ENCODE measurements at regions not wholly inside any gene's neighbourhood (a gene's known extent, or its start where the extent isn't known, plus 50 kb on each side); places are given as distances from the start of the nearest gene placed in this dataset.

- no peaks in the 10 kb centered on the region for H4K20me1 ChIP-seq (ENCODE audit: insufficient read depth, low read length)
- H3K4me2 ChIP-seq (ENCODE audit: low read depth, low read length), result no peak overlapping the region
- H4K8ac ChIP-seq (ENCODE audit: low read depth in 2 of 2, low read length in 2 of 2), result no peak overlapping the region
- no peaks in the 10 kb centered on the region for H3K27me3 ChIP-seq (ENCODE audit: control insufficient read depth, insufficient read depth, low read length)
- no peak overlapping the region for H2BK15ac ChIP-seq (ENCODE audit: low read depth, low read length)
- no peak overlapping the region for H4K91ac ChIP-seq (ENCODE audit: insufficient read depth, low read depth, low read length)
- no peaks in the 10 kb centered on the region for H3K36me3 ChIP-seq (ENCODE audit: control insufficient read depth, insufficient read depth, low read length)
- H3K18ac ChIP-seq (ENCODE audit: low read depth, low read length), result no peak overlapping the region
- no peak overlapping the region for H2BK20ac ChIP-seq (ENCODE audit: low read depth, low read length)
- dilution Hi-C loops (cut with HindIII; ENCODE audit: low sequenced_read_pairs, unreplicated experiment) (no loop called here), intact Hi-C loops (cut with micrococcal nuclease) (no loop called here), in situ Hi-C loops (cut with MboI; ENCODE audit: low sequenced_read_pairs) (no loop called here)
- no peak overlapping the region for H2AK9ac ChIP-seq (replicated peaks; ENCODE audit: low read depth, low read length, poor library complexity)
- no peaks in the 10 kb centered on the region for H3K79me1 ChIP-seq (ENCODE audit: low read depth in 1 of 2, low read length in 2 of 2)
- no peak overlapping the region for H2AFZ ChIP-seq (replicated peaks; ENCODE audit: low read length, poor library complexity)
- no TSS peak for BruUV-seq (replicated peaks)
- ChIA-PET CTCF (no interaction called here), POLR2A (ENCODE audit: unreplicated experiment) (no interaction called here)
- H3K4me1 ChIP-seq (ENCODE audit: control insufficient read depth, insufficient read depth, low read length), result no peaks in the 10 kb centered on the region
- no peak overlapping the region for H3K14ac ChIP-seq (replicated peaks; ENCODE audit: low read depth, low read length)
- H2BK5ac ChIP-seq (ENCODE audit: low read depth, low read length, poor library complexity, severe bottlenecking), result no peak overlapping the region
- H3K9me3 ChIP-seq (ENCODE audit: control insufficient read depth, insufficient read depth, low read length), result peaks cover 12% of the 10 kb centered on the region; the same call in 1 of the 2 replicates
- DNase-seq, result no peak
- ATAC-seq (ENCODE audit: low read depth), result no peak
- no peak overlapping the region for H3K27ac ChIP-seq (ENCODE audit: insufficient read depth, low read length)
- H3K4me3 ChIP-seq (ENCODE audit: insufficient read depth, low read depth, low read length), result no peak overlapping the region
- no peak overlapping the region for H3K9ac ChIP-seq (ENCODE audit: low read depth, low read length)
- H2AK5ac ChIP-seq (ENCODE audit: low read depth, low read length), result no peak overlapping the region
- no peak overlapping the region for H4K5ac ChIP-seq (ENCODE audit: low read depth, low read length)
- no peak overlapping the region for H2BK120ac ChIP-seq (ENCODE audit: low read depth, low read length)
- TF ChIP-seq USF2 (IDR thresholded peaks at IDR 0.05; ENCODE audit: low read depth, low read length), result no peak
- no peak for TF ChIP-seq RAD21 (IDR thresholded peaks at IDR 0.05; ENCODE audit: low read length)
- no peak for TF ChIP-seq CTCF (conservative IDR thresholded peaks at IDR 0.05; ENCODE audit: low read depth, low read length)
- no peak for TF ChIP-seq FOS (IDR thresholded peaks at IDR 0.05; ENCODE audit: low read depth, low read length)
- no peak for TF ChIP-seq MAZ (IDR thresholded peaks at IDR 0.05; ENCODE audit: borderline replicate concordance, low read depth, low read length)
- no peak for TF ChIP-seq MAFK (IDR thresholded peaks at IDR 0.05; ENCODE audit: low read depth, low read length)
- no peak overlapping the region for H3K4ac ChIP-seq (ENCODE audit: low read depth, low read length)
- no peak overlapping the region for H3K23ac ChIP-seq (ENCODE audit: low read depth, low read length)
- WGBS, 2 experiments (ENCODE audit: extremely low coverage in 2 of 2, insufficient read length in 1 of 2), result no CpG with 5 or more reads among the region's 1 CpG
- H3K56ac ChIP-seq (ENCODE audit: extremely low read depth, insufficient read depth, low read length), result no peak overlapping the region
- H3K9me1 ChIP-seq (ENCODE audit: insufficient read depth, low read length), result no peaks in the 10 kb centered on the region
These were observed 533.6 kb downstream of the TRAM1L1 start for GRCh38 chr4:116551806-116552205.

Data from IMR-90 (cell line).